Activated T-helper 2 cell treated with anti-CD3 and anti-CD28 coated beads, Interferon-gamma antibody, Interleukin-2, Interleukin-4, amounts not matched to agents 10 μg/mL and 5 μg/mL and 100 μg/mL, durations not matched to agents 14 hours and 24 hours and 36 hours (primary cell): ENCODE measurements at regions not wholly inside any gene's neighbourhood (a gene's known extent, or its start where the extent isn't known, plus 50 kb on each side); places are given as distances from the start of the nearest gene placed in this dataset.
"Not testable (repeated sequence)": the region's sequence is repeated elsewhere in the genome, so short reads cannot be mapped to it uniquely, and the experiment has no call there.

ENCODE experiments used
- DNase-seq: peaks from one replicate; pipeline ENCODE4 v3.0.0; 2021; ENCODE audit warnings: low spot score
- H3K27ac Mint-ChIP-seq: one replicate; pipeline ENCODE4 v1.8.0; 2021; ENCODE audit warnings: mixed read lengths
- H3K27me3 Mint-ChIP-seq: one replicate; pipeline ENCODE4 v1.8.0; 2021; ENCODE audit warnings: low read depth, mixed read lengths
- H3K36me3 Mint-ChIP-seq: one replicate; pipeline ENCODE4 v1.8.0; 2021; ENCODE audit warnings: low read depth, mixed read lengths
- H3K4me1 Mint-ChIP-seq: one replicate; pipeline ENCODE4 v1.8.0; 2021; ENCODE audit warnings: low read depth, mixed read lengths
- H3K4me3 Mint-ChIP-seq: one replicate; pipeline ENCODE4 v1.8.0; 2021; ENCODE audit warnings: low read depth, mild to moderate bottlenecking, moderate library complexity, mixed read lengths
- H3K9me3 Mint-ChIP-seq: one replicate; pipeline ENCODE4 v1.8.0; 2021; ENCODE audit warnings: mixed read lengths
- intact Hi-C: fragments of 100-400 bp; cut with micrococcal nuclease; formaldehyde crosslinking; loops from one replicate; pipeline ENCODE4 v1.15.1; 2023

- H3K27ac Mint-ChIP-seq, intact Hi-C loops: not testable (repeated sequence)
Measured at GRCh38 chr4:49117951-49118350, 131.9 kb downstream of the CWH43 start.

DNA sequence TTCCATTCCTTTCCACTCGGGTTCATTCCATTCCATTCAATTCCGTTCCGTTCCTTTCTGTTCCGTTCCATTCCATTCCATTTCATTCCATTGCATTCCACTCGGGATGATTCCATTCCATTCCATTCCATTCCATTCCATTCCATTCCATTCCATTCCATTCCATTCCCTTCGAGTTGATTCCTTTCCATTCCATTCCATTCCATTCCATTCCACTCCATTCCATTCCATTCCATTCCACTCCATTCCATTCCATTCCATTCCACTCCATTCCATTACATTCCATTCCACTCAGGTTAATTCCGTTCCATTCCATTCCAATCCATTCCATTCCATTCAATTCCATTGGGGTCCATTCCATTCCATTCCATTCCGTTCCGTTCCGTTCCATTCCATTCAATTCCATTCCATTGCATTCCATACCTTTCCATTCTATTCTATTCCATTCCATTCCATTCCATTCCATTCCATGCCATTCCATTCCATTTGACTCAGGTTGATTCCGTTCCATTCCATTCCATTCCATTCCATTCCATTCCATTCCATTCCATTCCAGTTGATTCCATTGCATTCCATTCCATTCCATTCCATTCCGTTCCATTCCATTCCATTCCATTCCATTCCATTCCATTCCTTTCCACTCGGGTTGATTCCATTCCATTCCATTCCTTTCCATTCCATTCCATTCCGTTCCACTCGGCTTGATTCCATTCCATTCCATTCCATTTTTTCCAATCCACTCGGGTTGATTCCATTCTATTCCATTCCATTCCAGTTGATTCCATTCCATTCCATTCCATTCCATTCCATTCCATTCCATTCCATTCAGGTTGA, 132.5 kb downstream of the CWH43 start:
- H3K27me3 Mint-ChIP-seq, H3K4me3 Mint-ChIP-seq, intact Hi-C loops, H3K27ac Mint-ChIP-seq, DNase-seq, H3K4me1 Mint-ChIP-seq: not testable (repeated sequence)
- Mint-ChIP-seq H3K9me3 (peaks cover 68% of the 10 kb centered on the region), H3K36me3 (peaks cover 27% of the 10 kb centered on the region)

More at GRCh38 chr4:49117951-49118350, 131.9 kb downstream of the CWH43 start:
- H3K27me3 Mint-ChIP-seq, DNase-seq, H3K4me3 Mint-ChIP-seq, H3K4me1 Mint-ChIP-seq: not testable (repeated sequence)
- Mint-ChIP-seq H3K36me3 (peaks cover 27% of the 10 kb centered on the region), H3K9me3 (peaks cover 74% of the 10 kb centered on the region)

GRCh38 chr4:49119345-49119744, 133.3 kb downstream of the CWH43 start:
- Mint-ChIP-seq H3K36me3 (peaks cover 26% of the 10 kb centered on the region), H3K9me3 (peaks cover 62% of the 10 kb centered on the region)
- intact Hi-C loops, H3K27ac Mint-ChIP-seq, H3K27me3 Mint-ChIP-seq, H3K4me3 Mint-ChIP-seq, H3K4me1 Mint-ChIP-seq, DNase-seq: not testable (repeated sequence)

- DNase-seq, H3K27me3 Mint-ChIP-seq, intact Hi-C loops, H3K4me3 Mint-ChIP-seq, H3K27ac Mint-ChIP-seq, H3K4me1 Mint-ChIP-seq: not testable (repeated sequence)
- H3K9me3 Mint-ChIP-seq: peaks cover 54% of the 10 kb centered on the region
- peaks cover 24% of the 10 kb centered on the region for H3K36me3 Mint-ChIP-seq
Measured at GRCh38 chr4:49120042-49120779, 134.1 kb downstream of the CWH43 start.

GRCh38 chr4:49120804-49121203, 134.7 kb downstream of the CWH43 start:
- H3K27ac Mint-ChIP-seq, intact Hi-C loops, H3K4me3 Mint-ChIP-seq, DNase-seq, H3K4me1 Mint-ChIP-seq, H3K27me3 Mint-ChIP-seq: not testable (repeated sequence)
- Mint-ChIP-seq H3K9me3 (peaks cover 49% of the 10 kb centered on the region), H3K36me3 (peaks cover 24% of the 10 kb centered on the region)

- H3K36me3 Mint-ChIP-seq, H3K9me3 Mint-ChIP-seq: not testable (repeated sequence)
Measured at GRCh38 chr4:49126443-49126842, 140.4 kb downstream of the CWH43 start.

GRCh38 chr4:49126858-49127257, 140.8 kb downstream of the CWH43 start:
- H3K4me1 Mint-ChIP-seq, intact Hi-C loops, H3K4me3 Mint-ChIP-seq, H3K27me3 Mint-ChIP-seq, H3K27ac Mint-ChIP-seq, H3K36me3 Mint-ChIP-seq, DNase-seq: not testable (repeated sequence)
- H3K9me3 Mint-ChIP-seq: peaks cover 11% of the 10 kb centered on the region

More at GRCh38 chr4:49126443-49126842, 140.4 kb downstream of the CWH43 start:
- H3K4me1 Mint-ChIP-seq, DNase-seq, H3K27me3 Mint-ChIP-seq, intact Hi-C loops, H3K27ac Mint-ChIP-seq, H3K4me3 Mint-ChIP-seq: not testable (repeated sequence)

DNA sequence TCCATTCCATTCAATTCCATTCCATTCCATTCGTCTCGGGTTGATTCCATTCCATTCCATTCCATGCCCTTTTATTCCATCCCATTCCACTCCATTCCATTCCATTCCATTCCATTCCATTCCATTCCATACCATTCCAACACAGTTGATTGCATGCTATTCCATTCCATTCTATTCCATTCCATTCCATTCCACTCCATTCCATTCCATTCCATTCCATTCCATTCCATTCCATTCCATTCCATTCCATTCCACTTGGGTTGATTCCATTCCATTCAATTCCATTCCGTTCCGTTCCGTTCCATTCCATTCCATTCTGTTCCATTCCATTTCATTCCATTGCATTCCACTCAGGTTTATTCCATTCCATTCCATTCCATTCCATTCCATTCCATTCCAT, 143.3 kb downstream of the CWH43 start:
- intact Hi-C loops, H3K27me3 Mint-ChIP-seq, H3K27ac Mint-ChIP-seq, DNase-seq, H3K36me3 Mint-ChIP-seq, H3K4me3 Mint-ChIP-seq, H3K4me1 Mint-ChIP-seq: not testable (repeated sequence)
- H3K9me3 Mint-ChIP-seq: peaks cover 15% of the 10 kb centered on the region

DNA sequence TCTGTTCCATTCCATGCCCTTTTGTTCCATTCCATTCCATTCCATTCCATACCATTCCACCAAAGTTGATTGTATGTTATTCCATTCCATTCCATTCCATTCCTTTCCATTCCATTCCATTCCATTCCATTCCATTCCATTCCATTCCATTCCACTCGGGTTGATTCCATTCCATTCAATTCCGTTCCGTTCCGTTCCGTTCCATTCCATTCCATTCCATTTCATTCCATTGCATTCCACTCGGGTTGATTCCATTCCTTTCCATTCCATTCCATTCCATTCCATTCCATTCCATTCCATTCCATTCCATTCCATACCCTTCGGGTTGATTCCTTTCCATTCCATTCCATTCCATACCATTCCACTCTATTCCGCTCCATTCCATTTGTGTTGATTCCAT, 143.8 kb downstream of the CWH43 start:
- intact Hi-C loops, H3K36me3 Mint-ChIP-seq, DNase-seq, H3K4me3 Mint-ChIP-seq, H3K27ac Mint-ChIP-seq, H3K27me3 Mint-ChIP-seq, H3K4me1 Mint-ChIP-seq: not testable (repeated sequence)
- peaks cover 15% of the 10 kb centered on the region for H3K9me3 Mint-ChIP-seq

DNA sequence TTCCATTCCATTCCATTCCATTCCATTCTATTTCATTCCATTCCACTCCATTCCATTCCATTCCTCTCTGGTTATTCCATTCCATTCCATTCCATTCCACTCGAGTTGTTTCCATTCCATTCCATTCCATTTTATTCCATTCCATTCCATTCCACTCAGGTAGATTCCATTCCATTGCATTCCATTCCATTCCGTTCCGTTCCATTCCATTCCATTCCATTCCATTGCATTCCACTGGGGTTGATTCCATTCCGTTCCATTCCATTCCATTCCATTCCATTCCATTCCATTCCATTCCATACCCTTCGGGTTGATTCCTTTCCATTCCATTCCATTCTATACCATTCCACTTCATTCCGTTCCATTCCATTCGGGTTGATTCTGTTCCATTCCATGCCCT, 144.6 kb downstream of the CWH43 start:
- H3K4me3 Mint-ChIP-seq, intact Hi-C loops, H3K36me3 Mint-ChIP-seq, H3K27ac Mint-ChIP-seq, DNase-seq, H3K4me1 Mint-ChIP-seq, H3K27me3 Mint-ChIP-seq: not testable (repeated sequence)
- peaks cover 15% of the 10 kb centered on the region for H3K9me3 Mint-ChIP-seq

GRCh38 chr4:49137043-49137442, 151.0 kb downstream of the CWH43 start:
- H3K36me3 Mint-ChIP-seq: peaks cover 21% of the 10 kb centered on the region
- H3K4me1 Mint-ChIP-seq, intact Hi-C loops, H3K27ac Mint-ChIP-seq, H3K27me3 Mint-ChIP-seq, DNase-seq, H3K4me3 Mint-ChIP-seq: not testable (repeated sequence)
- peaks cover 28% of the 10 kb centered on the region for H3K9me3 Mint-ChIP-seq

DNA sequence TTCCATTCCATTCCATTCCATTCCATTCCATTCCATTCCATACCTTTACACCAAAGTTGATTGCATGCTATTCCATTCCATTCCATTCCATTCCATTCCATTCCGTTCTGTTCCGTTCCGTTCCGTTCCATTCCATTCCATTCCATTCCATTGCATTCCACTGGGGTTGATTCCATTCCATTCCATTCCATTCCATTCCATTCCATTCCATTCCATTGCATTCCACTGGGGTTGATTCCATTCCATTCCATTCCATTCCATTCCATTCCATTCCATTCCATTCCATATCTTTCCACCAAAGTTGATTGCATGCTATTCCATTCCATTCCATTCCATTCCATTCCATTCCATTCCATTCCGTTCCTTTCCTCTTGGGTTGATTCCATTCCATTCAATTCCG, 151.9 kb downstream of the CWH43 start:
- H3K36me3 Mint-ChIP-seq: peaks cover 24% of the 10 kb centered on the region
- H3K4me3 Mint-ChIP-seq, intact Hi-C loops, DNase-seq, H3K27me3 Mint-ChIP-seq, H3K4me1 Mint-ChIP-seq, H3K27ac Mint-ChIP-seq: not testable (repeated sequence)
- H3K9me3 Mint-ChIP-seq: peaks cover 33% of the 10 kb centered on the region

GRCh38 chr4:49138818-49139217, 152.7 kb downstream of the CWH43 start:
- intact Hi-C loops: not testable (repeated sequence)

More at GRCh38 chr4:49138818-49139217, 152.7 kb downstream of the CWH43 start:
- Mint-ChIP-seq H3K9me3 (peaks cover 41% of the 10 kb centered on the region), H3K36me3 (peaks cover 27% of the 10 kb centered on the region)
- H3K27ac Mint-ChIP-seq, DNase-seq, H3K4me3 Mint-ChIP-seq, H3K27me3 Mint-ChIP-seq, H3K4me1 Mint-ChIP-seq: not testable (repeated sequence)
